ENCODE measurements at regions not wholly inside any gene's neighbourhood (a gene's known extent, or its start where the extent isn't known, plus 50 kb on each side); places are given as distances from the start of the nearest gene placed in this dataset.
A peak's percentile ranks its signal among the peaks of the same experiment; 100 is the strongest.
"Not testable (repeated sequence)": the region's sequence is repeated elsewhere in the genome, so short reads cannot be mapped to it uniquely, and the experiment has no call there.

GRCh38 chr12:65742018-65743010, 82.0 kb upstream of the HMGA2 start:
- Histone ChIP-seq H3K4me3 (peak overlapping the region; percentile 51), H3K4me1 (peaks cover 6% of the 10 kb centered on the region), H3K9me3 (no peaks in the 10 kb centered on the region), H3K36me3 (replicated peaks) (no peaks in the 10 kb centered on the region), H3K27me3 (ENCODE audit: low read depth) (no peaks in the 10 kb centered on the region)
- no peak for DNase-seq (ENCODE audit: low spot score in 2 of 2)
- in situ Hi-C loops (cut with MboI; ENCODE audit: low sequenced_read_pairs) = no loop called here

GRCh38 chr12:65744236-65744840, 79.9 kb upstream of the HMGA2 start:
- in situ Hi-C loops (cut with MboI; ENCODE audit: low sequenced_read_pairs); H3K4me1 ChIP-seq; H3K9me3 ChIP-seq; H3K27me3 ChIP-seq (ENCODE audit: low read depth); H3K36me3 ChIP-seq (replicated peaks); DNase-seq (ENCODE audit: low spot score in 2 of 2); H3K4me3 ChIP-seq: not testable (repeated sequence)

GRCh38 chr12:65747338-65747737, 76.9 kb upstream of the HMGA2 start:
- Histone ChIP-seq H3K4me1 (no peaks in the 10 kb centered on the region), H3K36me3 (replicated peaks) (no peaks in the 10 kb centered on the region), H3K27me3 (ENCODE audit: low read depth) (no peaks in the 10 kb centered on the region; the same call in 1 of the 2 replicates), H3K9me3 (no peaks in the 10 kb centered on the region), H3K4me3 (no peak overlapping the region)
- in situ Hi-C loops (cut with MboI; ENCODE audit: low sequenced_read_pairs) = no loop called here
- no peak for DNase-seq (ENCODE audit: low spot score in 2 of 2)

- H3K4me1 ChIP-seq = no peaks in the 10 kb centered on the region
- H3K36me3 ChIP-seq (replicated peaks) = no peaks in the 10 kb centered on the region
- H3K27me3 ChIP-seq (ENCODE audit: low read depth) = peaks cover 5% of the 10 kb centered on the region
- no peak overlapping the region for H3K4me3 ChIP-seq
- no peaks in the 10 kb centered on the region for H3K9me3 ChIP-seq
- in situ Hi-C loops (cut with MboI; ENCODE audit: low sequenced_read_pairs) = no loop called here
- no peak for DNase-seq (ENCODE audit: low spot score in 2 of 2)
These were observed 76.0 kb upstream of the HMGA2 start for GRCh38 chr12:65748332-65748731.

GRCh38 chr12:65754290-65754689, 70.0 kb upstream of the HMGA2 start:
- H3K36me3 ChIP-seq (replicated peaks) = no peaks in the 10 kb centered on the region
- peaks cover 30% of the 10 kb centered on the region for H3K27me3 ChIP-seq (ENCODE audit: low read depth)
- no peak for DNase-seq (ENCODE audit: low spot score in 2 of 2)
- in situ Hi-C loops (cut with MboI; ENCODE audit: low sequenced_read_pairs) = no loop called here
- no peaks in the 10 kb centered on the region for H3K9me3 ChIP-seq
- H3K4me3 ChIP-seq = no peak overlapping the region
- no peaks in the 10 kb centered on the region for H3K4me1 ChIP-seq

GRCh38 chr12:65754744-65755595, 69.3 kb upstream of the HMGA2 start:
- no peak for DNase-seq (ENCODE audit: low spot score in 2 of 2)
- no peaks in the 10 kb centered on the region for H3K9me3 ChIP-seq
- H3K4me3 ChIP-seq = no peak overlapping the region
- no peaks in the 10 kb centered on the region for H3K4me1 ChIP-seq
- H3K36me3 ChIP-seq (replicated peaks) = no peaks in the 10 kb centered on the region
- in situ Hi-C loops (cut with MboI; ENCODE audit: low sequenced_read_pairs) = no loop called here
- peaks cover 34% of the 10 kb centered on the region for H3K27me3 ChIP-seq (ENCODE audit: low read depth)

- in situ Hi-C loops (cut with MboI; ENCODE audit: low sequenced_read_pairs) = no loop called here
- Histone ChIP-seq H3K36me3 (replicated peaks) (no peaks in the 10 kb centered on the region), H3K9me3 (no peaks in the 10 kb centered on the region), H3K4me1 (no peaks in the 10 kb centered on the region), H3K4me3 (no peak overlapping the region), H3K27me3 (ENCODE audit: low read depth) (peaks cover 36% of the 10 kb centered on the region)
- DNase-seq (ENCODE audit: low spot score in 2 of 2) = no peak
These were observed 68.7 kb upstream of the HMGA2 start for GRCh38 chr12:65755596-65755978.

GRCh38 chr12:65756267-65756666, 68.0 kb upstream of the HMGA2 start:
- Histone ChIP-seq H3K27me3 (ENCODE audit: low read depth) (peaks cover 36% of the 10 kb centered on the region), H3K4me1 (no peaks in the 10 kb centered on the region), H3K4me3 (no peak overlapping the region), H3K9me3 (no peaks in the 10 kb centered on the region), H3K36me3 (replicated peaks) (no peaks in the 10 kb centered on the region)
- DNase-seq (ENCODE audit: low spot score in 2 of 2) = no peak
- in situ Hi-C loops (cut with MboI; ENCODE audit: low sequenced_read_pairs) = no loop called here

- DNase-seq (ENCODE audit: low spot score in 2 of 2) = no peak
- Histone ChIP-seq H3K36me3 (replicated peaks) (no peaks in the 10 kb centered on the region), H3K4me1 (no peaks in the 10 kb centered on the region), H3K27me3 (ENCODE audit: low read depth) (peaks cover 36% of the 10 kb centered on the region), H3K9me3 (no peaks in the 10 kb centered on the region), H3K4me3 (no peak overlapping the region)
- in situ Hi-C loops (cut with MboI; ENCODE audit: low sequenced_read_pairs) = no loop called here
These were observed 67.2 kb upstream of the HMGA2 start for GRCh38 chr12:65756956-65757511.

GRCh38 chr12:65758401-65758800, 65.9 kb upstream of the HMGA2 start:
- no peak for DNase-seq (ENCODE audit: low spot score in 2 of 2)
- Histone ChIP-seq H3K27me3 (ENCODE audit: low read depth) (peaks cover 30% of the 10 kb centered on the region), H3K9me3 (no peaks in the 10 kb centered on the region), H3K4me1 (no peaks in the 10 kb centered on the region), H3K4me3 (no peak overlapping the region), H3K36me3 (replicated peaks) (no peaks in the 10 kb centered on the region)
- in situ Hi-C loops (cut with MboI; ENCODE audit: low sequenced_read_pairs) = no loop called here

GRCh38 chr12:65759735-65760134, 64.5 kb upstream of the HMGA2 start:
- in situ Hi-C loops (cut with MboI; ENCODE audit: low sequenced_read_pairs) = no loop called here
- Histone ChIP-seq H3K9me3 (no peaks in the 10 kb centered on the region), H3K4me1 (no peaks in the 10 kb centered on the region), H3K36me3 (replicated peaks) (no peaks in the 10 kb centered on the region), H3K27me3 (ENCODE audit: low read depth) (peaks cover 18% of the 10 kb centered on the region), H3K4me3 (no peak overlapping the region)
- DNase-seq (ENCODE audit: low spot score in 2 of 2) = no peak

- no peak for DNase-seq (ENCODE audit: low spot score in 2 of 2)
- H3K9me3 ChIP-seq = no peaks in the 10 kb centered on the region
- H3K27me3 ChIP-seq (ENCODE audit: low read depth) = peaks cover 6% of the 10 kb centered on the region; the same call in 1 of the 2 replicates
- no peaks in the 10 kb centered on the region for H3K36me3 ChIP-seq (replicated peaks)
- in situ Hi-C loops (cut with MboI; ENCODE audit: low sequenced_read_pairs) = no loop called here
- H3K4me3 ChIP-seq = no peak overlapping the region
- no peaks in the 10 kb centered on the region for H3K4me1 ChIP-seq
These were observed 63.0 kb upstream of the HMGA2 start for GRCh38 chr12:65761301-65761700.

GRCh38 chr12:65764325-65764724, 60.0 kb upstream of the HMGA2 start:
- no peaks in the 10 kb centered on the region for H3K4me1 ChIP-seq
- DNase-seq (ENCODE audit: low spot score in 2 of 2) = no peak
- H3K36me3 ChIP-seq (replicated peaks) = no peaks in the 10 kb centered on the region
- in situ Hi-C loops (cut with MboI; ENCODE audit: low sequenced_read_pairs) = no loop called here
- peaks cover 8% of the 10 kb centered on the region; the same call in 1 of the 2 replicates for H3K27me3 ChIP-seq (ENCODE audit: low read depth)
- no peak overlapping the region for H3K4me3 ChIP-seq
- H3K9me3 ChIP-seq = no peaks in the 10 kb centered on the region
